ENCODE measurements at regions not wholly inside any gene's neighbourhood (a gene's known extent, or its start where the extent isn't known, plus 50 kb on each side); places are given as distances from the start of the nearest gene placed in this dataset.

- no peak for TF ChIP-seq CTCF (IDR thresholded peaks at IDR 0.05)
- TF ChIP-seq, protein P1, sequence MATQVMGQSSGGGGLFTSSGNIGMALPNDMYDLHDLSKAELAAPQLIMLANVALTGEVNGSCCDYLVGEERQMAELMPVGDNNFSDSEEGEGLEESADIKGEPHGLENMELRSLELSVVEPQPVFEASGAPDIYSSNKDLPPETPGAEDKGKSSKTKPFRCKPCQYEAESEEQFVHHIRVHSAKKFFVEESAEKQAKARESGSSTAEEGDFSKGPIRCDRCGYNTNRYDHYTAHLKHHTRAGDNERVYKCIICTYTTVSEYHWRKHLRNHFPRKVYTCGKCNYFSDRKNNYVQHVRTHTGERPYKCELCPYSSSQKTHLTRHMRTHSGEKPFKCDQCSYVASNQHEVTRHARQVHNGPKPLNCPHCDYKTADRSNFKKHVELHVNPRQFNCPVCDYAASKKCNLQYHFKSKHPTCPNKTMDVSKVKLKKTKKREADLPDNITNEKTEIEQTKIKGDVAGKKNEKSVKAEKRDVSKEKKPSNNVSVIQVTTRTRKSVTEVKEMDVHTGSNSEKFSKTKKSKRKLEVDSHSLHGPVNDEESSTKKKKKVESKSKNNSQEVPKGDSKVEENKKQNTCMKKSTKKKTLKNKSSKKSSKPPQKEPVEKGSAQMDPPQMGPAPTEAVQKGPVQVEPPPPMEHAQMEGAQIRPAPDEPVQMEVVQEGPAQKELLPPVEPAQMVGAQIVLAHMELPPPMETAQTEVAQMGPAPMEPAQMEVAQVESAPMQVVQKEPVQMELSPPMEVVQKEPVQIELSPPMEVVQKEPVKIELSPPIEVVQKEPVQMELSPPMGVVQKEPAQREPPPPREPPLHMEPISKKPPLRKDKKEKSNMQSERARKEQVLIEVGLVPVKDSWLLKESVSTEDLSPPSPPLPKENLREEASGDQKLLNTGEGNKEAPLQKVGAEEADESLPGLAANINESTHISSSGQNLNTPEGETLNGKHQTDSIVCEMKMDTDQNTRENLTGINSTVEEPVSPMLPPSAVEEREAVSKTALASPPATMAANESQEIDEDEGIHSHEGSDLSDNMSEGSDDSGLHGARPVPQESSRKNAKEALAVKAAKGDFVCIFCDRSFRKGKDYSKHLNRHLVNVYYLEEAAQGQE (IDR thresholded peaks at IDR 0.05; ENCODE audit: insufficient read depth in 1 of 2, low read depth in 2 of 2, low read length in 1 of 2), result no peak
These were observed 118.6 kb downstream of the SPCS3 start for GRCh38 chr4:176438401-176438800.

Measured in Panc1 (cell line).